ENCODE measurements at regions not wholly inside any gene's neighbourhood (a gene's known extent, or its start where the extent isn't known, plus 50 kb on each side); places are given as distances from the start of the nearest gene placed in this dataset.
A peak's percentile ranks its signal among the peaks of the same experiment; 100 is the strongest.

DNA sequence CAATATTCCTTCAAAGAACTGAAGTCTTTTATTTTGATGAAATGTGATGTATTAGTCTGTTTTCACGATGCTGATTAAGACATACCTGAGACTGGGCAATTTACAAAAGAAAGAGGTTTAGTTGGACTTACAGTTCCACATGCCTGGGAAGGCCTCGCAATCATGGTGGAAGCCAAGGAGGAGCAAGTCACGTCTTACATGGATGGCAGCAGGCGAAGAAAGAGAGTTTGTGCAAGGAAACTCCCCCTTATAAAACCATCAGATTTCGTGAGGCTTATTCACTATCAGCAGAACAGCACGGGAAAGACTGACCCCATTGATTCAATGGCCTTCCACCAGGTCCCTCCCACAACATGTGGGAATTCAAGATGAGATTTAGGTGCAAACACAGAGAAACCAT is 750.3 kb upstream of the KCND2 start:
- ATAC-seq (ENCODE audit: low read depth): no peak
- DNase-seq (ENCODE audit: low spot score): no peak
- H3K36me3 ChIP-seq (ENCODE audit: low read depth): no peaks in the 10 kb centered on the region
- no peaks in the 10 kb centered on the region for H3K4me1 ChIP-seq (ENCODE audit: insufficient read depth, poor library complexity, severe bottlenecking)
- H3K9me3 ChIP-seq (ENCODE audit: severe bottlenecking): no peaks in the 10 kb centered on the region
- no peak overlapping the region for H3K27ac ChIP-seq (ENCODE audit: poor library complexity, severe bottlenecking)
- H3K4me3 ChIP-seq (ENCODE audit: severe bottlenecking): no peak overlapping the region
- TF ChIP-seq, protein P1, sequence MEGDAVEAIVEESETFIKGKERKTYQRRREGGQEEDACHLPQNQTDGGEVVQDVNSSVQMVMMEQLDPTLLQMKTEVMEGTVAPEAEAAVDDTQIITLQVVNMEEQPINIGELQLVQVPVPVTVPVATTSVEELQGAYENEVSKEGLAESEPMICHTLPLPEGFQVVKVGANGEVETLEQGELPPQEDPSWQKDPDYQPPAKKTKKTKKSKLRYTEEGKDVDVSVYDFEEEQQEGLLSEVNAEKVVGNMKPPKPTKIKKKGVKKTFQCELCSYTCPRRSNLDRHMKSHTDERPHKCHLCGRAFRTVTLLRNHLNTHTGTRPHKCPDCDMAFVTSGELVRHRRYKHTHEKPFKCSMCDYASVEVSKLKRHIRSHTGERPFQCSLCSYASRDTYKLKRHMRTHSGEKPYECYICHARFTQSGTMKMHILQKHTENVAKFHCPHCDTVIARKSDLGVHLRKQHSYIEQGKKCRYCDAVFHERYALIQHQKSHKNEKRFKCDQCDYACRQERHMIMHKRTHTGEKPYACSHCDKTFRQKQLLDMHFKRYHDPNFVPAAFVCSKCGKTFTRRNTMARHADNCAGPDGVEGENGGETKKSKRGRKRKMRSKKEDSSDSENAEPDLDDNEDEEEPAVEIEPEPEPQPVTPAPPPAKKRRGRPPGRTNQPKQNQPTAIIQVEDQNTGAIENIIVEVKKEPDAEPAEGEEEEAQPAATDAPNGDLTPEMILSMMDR (IDR thresholded peaks at IDR 0.05; ENCODE audit: poor library complexity, severe bottlenecking): no peak
- H3K27me3 ChIP-seq (ENCODE audit: insufficient read depth, poor library complexity, severe bottlenecking): no peaks in the 10 kb centered on the region

DNA sequence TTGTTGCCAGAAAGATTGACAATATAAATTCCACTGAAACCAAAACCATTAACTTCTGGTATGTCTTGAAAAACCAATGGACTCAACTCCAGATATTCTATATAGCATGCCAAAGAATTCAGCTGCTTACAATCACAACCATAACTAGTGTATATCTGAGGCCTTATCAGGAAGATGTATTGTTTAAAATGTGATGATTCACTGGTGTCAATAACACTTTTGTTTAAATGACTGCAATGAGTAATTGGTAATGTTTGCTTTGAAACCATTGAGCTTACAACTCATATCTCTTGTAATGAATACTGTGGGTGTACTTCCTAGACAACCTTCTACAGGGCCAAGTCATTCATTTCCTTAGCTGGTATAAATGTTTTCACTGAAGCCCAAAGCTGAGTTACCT is 727.9 kb upstream of the KCND2 start:
- Histone ChIP-seq H3K9me3 (ENCODE audit: severe bottlenecking) (no peaks in the 10 kb centered on the region), H3K36me3 (ENCODE audit: low read depth) (no peaks in the 10 kb centered on the region), H3K4me3 (ENCODE audit: severe bottlenecking) (no peak overlapping the region), H3K4me1 (ENCODE audit: insufficient read depth, poor library complexity, severe bottlenecking) (peaks cover 15% of the 10 kb centered on the region), H3K27me3 (ENCODE audit: insufficient read depth, poor library complexity, severe bottlenecking) (no peaks in the 10 kb centered on the region), H3K27ac (ENCODE audit: poor library complexity, severe bottlenecking) (peak overlapping the region; percentile 30)
- DNase-seq (ENCODE audit: low spot score) (no peak), ATAC-seq (ENCODE audit: low read depth) (peak; percentile 98)
- TF ChIP-seq, protein P1 (IDR thresholded peaks at IDR 0.05; ENCODE audit: poor library complexity, severe bottlenecking): no peak

DNA sequence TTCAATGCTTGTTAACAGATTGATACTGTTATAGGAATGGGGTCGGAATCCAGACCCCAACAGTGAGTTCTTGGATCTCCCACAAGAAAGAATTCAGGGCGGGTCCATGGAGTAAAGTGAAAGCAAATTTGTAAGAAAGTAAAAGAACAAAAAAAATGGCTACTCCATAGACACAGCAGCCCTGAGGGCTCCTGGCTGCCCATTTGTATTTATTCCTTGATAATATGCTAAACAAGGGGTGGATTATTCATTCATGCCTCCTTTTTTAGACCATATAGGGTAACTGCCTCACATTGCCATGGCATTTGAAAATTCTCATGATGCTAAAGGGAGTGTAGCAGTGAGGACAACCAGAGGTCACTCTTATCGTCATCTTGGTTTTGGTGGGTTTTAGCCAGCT is 717.2 kb upstream of the KCND2 start:
- Histone ChIP-seq H3K4me3 (ENCODE audit: severe bottlenecking) (no peak overlapping the region), H3K9me3 (ENCODE audit: severe bottlenecking) (no peaks in the 10 kb centered on the region), H3K36me3 (ENCODE audit: low read depth) (no peaks in the 10 kb centered on the region), H3K27ac (ENCODE audit: poor library complexity, severe bottlenecking) (no peak overlapping the region), H3K4me1 (ENCODE audit: insufficient read depth, poor library complexity, severe bottlenecking) (no peaks in the 10 kb centered on the region), H3K27me3 (ENCODE audit: insufficient read depth, poor library complexity, severe bottlenecking) (peaks cover 3% of the 10 kb centered on the region)
- ATAC-seq (ENCODE audit: low read depth) (no peak), DNase-seq (ENCODE audit: low spot score) (no peak)
- TF ChIP-seq, protein P1 (IDR thresholded peaks at IDR 0.05; ENCODE audit: poor library complexity, severe bottlenecking): no peak

DNA sequence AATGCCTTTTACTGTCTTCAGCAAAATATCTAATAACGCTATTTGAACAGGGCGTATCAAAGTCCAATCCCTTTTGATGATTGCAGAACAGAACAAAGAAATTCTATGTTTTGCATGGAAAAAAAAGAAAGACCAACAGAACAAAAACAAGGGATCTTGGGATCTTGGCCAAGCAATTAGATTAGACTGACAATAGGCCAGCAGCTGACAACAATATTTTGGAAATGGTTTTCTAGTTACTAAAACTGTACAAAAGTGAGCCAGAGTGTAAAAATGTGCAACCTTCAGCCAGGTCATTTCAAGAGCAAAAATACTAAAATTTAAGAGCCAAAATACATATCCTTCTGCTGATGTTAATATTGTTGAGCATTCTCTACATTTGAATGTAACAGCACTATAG is 716.5 kb upstream of the KCND2 start:
- DNase-seq (ENCODE audit: low spot score) (no peak), ATAC-seq (ENCODE audit: low read depth) (no peak)
- no peaks in the 10 kb centered on the region for H3K9me3 ChIP-seq (ENCODE audit: severe bottlenecking)
- TF ChIP-seq, protein P1 (IDR thresholded peaks at IDR 0.05; ENCODE audit: poor library complexity, severe bottlenecking): no peak
- H3K4me3 ChIP-seq (ENCODE audit: severe bottlenecking): no peak overlapping the region
- H3K27me3 ChIP-seq (ENCODE audit: insufficient read depth, poor library complexity, severe bottlenecking): peaks cover 3% of the 10 kb centered on the region
- H3K27ac ChIP-seq (ENCODE audit: poor library complexity, severe bottlenecking): no peak overlapping the region
- no peaks in the 10 kb centered on the region for H3K4me1 ChIP-seq (ENCODE audit: insufficient read depth, poor library complexity, severe bottlenecking)
- no peaks in the 10 kb centered on the region for H3K36me3 ChIP-seq (ENCODE audit: low read depth)

DNA sequence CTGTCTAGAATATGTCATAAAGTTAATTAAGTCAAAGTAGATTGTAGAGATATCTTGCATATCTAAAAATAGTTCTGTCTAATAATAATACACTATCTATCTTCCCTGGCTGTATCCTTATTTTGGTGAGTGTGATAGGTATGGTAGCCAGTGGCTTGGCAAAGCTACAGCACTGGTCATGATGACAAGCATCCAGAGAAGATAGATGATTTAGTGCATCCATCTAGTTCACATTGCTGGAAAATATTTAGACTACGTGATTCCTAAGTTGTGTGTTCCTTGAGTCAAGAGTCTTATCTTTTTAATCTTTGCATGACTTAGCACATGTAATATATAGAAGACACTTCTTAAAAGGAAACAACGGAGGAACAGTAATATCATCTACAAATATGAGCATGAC is 711.2 kb upstream of the KCND2 start:
- no peaks in the 10 kb centered on the region for H3K36me3 ChIP-seq (ENCODE audit: low read depth)
- DNase-seq (ENCODE audit: low spot score): no peak
- TF ChIP-seq, protein P1 (IDR thresholded peaks at IDR 0.05; ENCODE audit: poor library complexity, severe bottlenecking): no peak

More for the DNA sequence above, 711.2 kb upstream of the KCND2 start:
- no peaks in the 10 kb centered on the region for H3K9me3 ChIP-seq (ENCODE audit: severe bottlenecking)
- H3K4me3 ChIP-seq (ENCODE audit: severe bottlenecking): no peak overlapping the region
- ATAC-seq (ENCODE audit: low read depth): no peak
- H3K4me1 ChIP-seq (ENCODE audit: insufficient read depth, poor library complexity, severe bottlenecking): no peaks in the 10 kb centered on the region
- H3K27me3 ChIP-seq (ENCODE audit: insufficient read depth, poor library complexity, severe bottlenecking): peaks cover 3% of the 10 kb centered on the region
- H3K27ac ChIP-seq (ENCODE audit: poor library complexity, severe bottlenecking): no peak overlapping the region

Data from RWPE2 (cell line).